DMS53 (cell line): ENCODE measurements at regions not wholly inside any gene's neighbourhood (a gene's known extent, or its start where the extent isn't known, plus 50 kb on each side); places are given as distances from the start of the nearest gene placed in this dataset.

Experiments used
- DNase-seq: peaks from one replicate; lab custom pipeline; 2025; lab: John Stamatoyannopoulos, UW

DNA sequence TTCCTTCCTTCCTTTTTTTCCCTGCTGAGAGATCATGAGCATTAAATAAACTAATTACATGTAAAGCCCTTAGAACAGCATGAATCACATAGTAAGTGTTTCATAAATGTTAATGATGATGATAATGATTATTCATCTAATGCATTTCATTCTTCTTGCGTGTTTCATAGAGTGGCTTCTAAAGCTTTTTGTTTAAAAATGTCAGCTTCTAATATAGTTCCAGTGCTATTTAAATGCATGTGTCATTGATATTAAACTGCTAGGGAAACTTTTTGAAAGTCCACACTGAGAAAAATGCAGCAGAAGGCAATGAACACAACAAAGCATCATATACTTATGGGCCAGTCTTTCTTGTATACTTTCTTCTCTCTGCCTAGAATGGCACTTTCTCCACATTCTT, 894.8 kb downstream of the REEP3 start:
- no peak for DNase-seq

DNA sequence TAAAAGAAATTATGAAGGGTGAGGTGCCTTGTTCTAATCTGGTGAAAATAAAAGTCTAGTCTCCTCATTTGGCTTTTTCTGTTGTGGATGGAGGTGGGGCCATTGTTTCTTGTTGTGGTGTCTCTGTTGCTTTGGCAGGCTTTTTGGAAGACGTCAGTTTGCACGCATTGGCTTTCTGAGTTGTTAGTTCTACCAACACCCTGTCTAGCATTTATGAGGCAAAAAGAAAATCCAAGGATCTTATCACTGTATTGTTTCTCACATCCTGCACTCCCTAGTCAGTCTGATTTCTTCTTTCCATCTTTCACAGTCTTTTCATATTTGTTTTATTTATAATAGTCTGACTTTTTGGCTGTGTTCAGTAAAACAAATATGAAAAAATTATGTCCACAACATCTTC, 898.3 kb downstream of the REEP3 start:
- DNase-seq, result no peak

DNA sequence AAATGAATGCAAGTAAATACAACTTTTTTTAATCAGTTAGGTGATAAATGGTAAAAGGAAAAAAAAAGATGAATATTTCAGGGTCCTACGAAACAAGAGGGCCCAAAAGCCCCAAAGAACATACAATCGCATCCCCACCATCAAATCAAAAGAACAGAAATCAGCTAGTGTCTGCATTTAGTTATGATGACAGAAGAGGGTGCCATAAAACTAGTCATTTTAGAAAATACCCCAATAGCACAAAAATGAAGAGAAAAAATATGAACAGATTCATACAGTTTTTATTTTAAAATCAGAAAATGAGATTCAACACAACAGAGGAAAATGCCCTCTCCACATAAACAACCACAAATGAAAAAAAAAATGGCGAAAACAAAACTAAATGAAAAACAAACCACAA, 905.5 kb downstream of the REEP3 start:
- no peak for DNase-seq

DNA sequence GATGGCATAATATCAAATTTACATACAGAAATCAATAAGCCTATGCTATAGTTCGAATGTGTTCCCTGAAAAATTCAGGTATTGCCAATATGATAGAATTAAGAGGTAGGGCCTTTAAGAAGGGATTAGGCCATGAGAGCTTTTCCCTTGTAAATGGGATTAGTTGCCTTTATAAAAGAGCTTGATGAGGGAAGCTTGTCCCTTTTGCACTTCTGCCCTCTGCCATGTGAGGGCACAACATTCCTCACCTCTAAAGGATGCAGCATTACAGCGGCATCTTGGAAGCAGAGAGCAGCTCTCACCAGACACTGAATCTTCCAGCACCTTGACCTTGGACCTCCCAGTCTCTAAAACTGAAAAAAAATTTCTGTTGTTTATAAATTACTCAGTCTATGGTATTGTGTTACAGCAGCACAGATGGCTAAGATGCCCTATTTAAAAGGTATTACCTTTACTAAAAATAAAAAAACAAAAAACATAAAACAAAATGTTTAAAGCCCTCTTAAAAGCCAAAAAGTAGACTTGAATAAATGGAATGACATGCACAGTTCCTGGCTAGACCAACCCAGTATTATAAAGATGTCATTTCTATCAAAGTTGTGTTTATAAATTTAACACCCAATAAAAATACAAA, 909.6 kb downstream of the REEP3 start:
- peak; percentile 79 for DNase-seq

GRCh38 chr10:64441872-64442271, 920.7 kb downstream of the REEP3 start:
- peak; percentile 39 for DNase-seq

DNA sequence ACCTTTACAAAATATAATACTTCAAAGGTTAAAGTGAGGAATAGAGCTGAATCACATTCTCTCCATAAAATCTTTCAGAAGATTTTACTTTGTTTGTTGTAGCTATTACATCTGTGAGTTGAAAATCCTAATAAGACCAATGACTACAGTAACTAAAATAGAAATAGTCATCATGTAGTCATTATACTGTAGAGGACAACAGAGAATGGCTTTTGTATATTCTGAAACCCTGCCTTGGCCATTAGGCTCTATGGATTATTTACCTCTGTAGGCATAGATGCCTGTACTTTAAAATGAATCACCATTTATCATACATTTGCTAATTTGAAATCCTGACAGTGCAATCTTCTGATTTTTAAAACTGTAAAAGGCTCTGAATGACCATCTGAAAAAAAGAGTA, 923.0 kb downstream of the REEP3 start:
- DNase-seq, result no peak

- DNase-seq, result no peak
These were observed 923.4 kb downstream of the REEP3 start for GRCh38 chr10:64444564-64444963.

GRCh38 chr10:64449603-64450002, 928.4 kb downstream of the REEP3 start:
- DNase-seq, result no peak

DNA sequence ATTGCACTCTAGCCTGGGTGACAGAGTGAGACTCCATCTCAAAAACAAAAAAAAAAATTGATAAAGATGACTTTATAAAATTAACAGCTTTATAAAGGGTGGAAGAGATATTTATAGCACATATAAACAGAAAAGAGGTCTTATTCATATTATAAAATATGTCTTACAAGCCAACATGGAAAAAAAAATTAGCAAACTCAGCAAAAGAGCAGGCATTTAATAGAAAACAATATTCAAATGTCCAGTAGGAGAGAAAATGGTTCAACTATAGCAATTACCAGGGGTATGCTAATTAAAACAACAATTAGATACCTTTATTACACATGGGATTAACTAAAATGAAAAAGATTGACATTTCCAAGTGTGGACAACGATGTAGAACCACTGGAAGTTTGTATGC, 929.1 kb downstream of the REEP3 start:
- no peak for DNase-seq

DNA sequence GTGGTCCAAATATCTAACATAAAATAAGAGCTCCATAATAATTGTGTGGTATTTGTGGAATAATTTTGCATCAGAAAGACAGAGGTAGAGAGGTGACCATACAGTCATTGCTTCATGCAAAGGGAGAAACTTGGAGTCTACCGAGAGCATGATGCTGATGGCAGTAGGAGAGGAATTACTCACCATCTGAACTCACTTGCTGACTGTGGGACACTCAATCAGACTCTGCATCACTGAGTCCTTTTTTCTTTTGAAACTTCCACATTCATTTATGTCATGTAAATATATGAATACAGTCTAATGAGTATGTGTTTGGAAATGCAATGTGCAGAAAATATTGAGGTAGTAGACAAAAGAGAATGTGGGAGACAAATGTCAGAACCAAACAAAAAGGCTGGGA, 933.8 kb downstream of the REEP3 start:
- no peak for DNase-seq

DNA sequence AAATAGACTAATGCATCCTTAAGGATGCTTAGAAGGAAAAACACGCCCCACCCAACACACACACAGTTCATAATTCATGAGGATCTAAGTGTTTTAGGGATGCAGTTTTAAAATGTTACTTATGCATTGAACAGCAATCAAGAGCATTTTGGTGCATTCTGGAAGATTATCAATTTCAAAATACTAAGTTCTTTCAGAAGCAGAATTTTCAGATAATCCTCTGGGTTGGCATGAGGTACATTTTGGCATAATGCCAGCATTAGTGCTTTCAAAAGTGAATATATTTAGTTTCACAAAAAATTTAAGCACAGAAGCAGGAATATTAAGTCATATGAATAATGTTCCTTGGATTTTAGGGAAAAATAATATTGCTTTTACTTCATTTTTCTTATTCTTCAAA, 937.1 kb downstream of the REEP3 start:
- no peak for DNase-seq

DNA sequence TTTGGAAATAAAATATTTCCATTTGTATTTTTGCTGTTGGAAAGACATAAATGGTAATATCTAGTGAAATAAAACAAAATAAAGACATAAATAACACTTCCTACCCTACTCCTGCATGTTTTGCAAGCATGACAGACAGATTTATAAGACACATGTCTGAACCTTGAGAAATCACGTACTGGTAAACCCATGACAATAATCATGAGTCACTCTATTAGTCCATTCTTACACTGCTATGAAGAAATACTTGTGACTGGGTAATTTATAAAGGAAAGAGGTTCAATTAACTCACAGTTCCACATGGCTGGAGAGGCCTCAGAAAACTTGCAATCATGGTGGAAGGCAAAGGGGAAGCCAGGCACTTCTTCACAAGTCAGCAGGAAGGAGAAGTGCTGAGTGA, 942.2 kb downstream of the REEP3 start:
- DNase-seq, result no peak

DNA sequence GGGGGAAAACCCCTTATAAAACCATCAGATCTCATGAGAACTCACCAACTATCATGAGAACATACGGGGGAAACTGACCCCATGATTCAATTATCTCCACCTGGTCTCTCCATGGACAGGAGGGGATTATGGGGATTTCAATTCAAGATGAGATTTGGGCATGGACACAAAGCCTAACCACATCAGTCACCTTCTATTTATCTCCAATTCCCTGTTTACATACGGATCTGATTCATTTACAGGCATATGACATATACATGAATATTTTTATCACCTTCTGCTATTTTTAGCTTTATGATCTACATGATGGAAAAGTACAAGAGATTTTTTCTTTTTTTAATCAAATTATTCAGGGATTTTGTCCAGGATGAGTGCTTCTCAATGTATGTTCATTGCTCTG, 944.5 kb downstream of the REEP3 start:
- no peak for DNase-seq

DNA sequence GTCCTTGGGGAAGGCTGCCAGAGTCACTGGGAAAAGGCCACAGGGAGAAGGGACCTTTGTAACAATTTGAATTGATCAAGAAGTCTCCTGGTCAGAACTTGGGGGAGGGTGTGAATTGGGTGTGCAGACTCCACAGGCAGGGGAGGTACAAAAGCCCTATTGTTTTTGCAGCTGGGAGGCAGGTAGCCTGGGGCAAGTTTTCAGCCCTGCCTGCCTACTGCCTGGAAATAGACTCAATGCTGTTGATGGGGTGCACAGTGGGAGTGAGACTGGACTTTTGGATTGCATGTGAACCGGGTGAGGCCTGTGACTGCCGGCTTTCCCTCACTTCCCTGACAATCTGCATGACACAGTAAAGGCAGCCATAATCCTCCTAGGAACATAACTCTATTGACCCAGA, 947.0 kb downstream of the REEP3 start:
- no peak for DNase-seq

DNA sequence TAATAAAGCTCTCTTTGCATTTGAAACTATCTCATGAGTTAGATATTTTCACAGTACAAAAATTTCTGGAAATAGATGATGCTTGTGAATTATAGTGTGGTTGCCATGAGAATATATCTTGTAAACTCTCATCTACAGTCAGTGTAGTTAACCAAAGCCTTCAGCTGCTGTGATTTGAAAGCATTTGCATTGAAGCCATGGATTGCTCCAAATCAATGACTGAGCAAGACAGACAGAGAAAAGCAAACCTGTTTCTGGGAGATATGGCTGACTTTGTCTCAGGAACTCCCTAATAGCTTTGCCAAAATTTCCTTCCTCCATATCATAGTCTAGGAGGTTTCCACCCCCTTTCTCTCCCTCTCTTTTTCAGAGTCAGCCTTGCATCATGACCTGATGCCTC, 955.3 kb downstream of the REEP3 start:
- no peak for DNase-seq

DNA sequence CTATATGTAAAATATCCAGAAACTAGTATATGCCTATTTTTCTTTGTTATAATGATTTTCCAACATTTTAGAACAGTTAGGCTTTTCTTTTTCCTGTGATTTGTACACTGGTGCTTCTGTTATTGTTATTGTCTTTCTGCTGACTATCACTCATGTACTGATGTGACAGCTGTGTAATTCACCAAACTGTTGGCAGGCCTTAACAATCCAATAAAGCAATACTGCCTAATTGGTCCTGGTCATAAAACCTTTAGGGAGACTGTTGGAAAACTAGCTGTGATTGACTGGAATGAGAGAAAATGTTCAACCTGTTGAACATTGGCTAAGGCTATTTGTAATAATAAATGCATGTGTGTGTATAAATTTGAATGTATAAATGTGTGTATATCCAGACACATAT, 956.6 kb downstream of the REEP3 start:
- DNase-seq, result no peak

- DNase-seq, result no peak
These were observed 963.7 kb downstream of the REEP3 start for GRCh38 chr10:64484811-64485330.

DNA sequence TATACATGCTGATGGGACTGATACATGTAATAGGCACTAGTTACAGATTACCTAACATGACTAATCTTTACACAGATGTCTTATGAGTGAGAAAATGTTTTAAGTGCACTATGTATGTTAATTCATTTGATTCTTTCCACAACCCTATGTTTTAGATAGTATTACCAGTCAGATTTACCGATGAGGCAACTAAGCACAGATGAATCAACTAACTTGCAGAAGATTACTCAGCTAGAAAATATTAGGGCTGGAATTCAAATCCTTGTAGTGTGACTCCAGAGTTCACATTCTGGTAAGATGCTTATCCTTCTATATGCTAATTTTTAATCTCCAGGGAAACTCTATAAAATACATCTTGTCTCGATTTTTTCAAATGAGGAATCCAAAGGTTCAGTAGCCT, 964.9 kb downstream of the REEP3 start:
- no peak for DNase-seq

DNA sequence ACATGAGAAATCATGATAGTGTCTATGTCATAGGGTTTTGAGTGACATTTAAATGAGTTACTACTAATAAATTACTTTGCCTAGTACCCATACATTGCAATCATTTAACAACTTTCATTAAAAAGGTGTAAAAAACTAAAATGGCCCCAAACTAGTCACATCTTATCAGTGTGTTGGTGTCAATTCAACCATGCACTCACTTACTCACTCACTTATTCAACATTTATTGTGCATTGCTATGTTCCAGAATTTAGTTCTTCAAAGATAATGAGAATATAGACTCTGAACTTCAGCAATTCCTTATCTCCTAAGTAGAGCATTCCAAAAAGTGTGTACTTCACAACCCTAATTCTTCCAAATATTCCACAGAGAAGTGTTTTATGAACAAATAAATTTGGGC, 965.7 kb downstream of the REEP3 start:
- DNase-seq, result no peak

- no peak for DNase-seq
These were observed 973.7 kb downstream of the REEP3 start for GRCh38 chr10:64494901-64495300.

DNA sequence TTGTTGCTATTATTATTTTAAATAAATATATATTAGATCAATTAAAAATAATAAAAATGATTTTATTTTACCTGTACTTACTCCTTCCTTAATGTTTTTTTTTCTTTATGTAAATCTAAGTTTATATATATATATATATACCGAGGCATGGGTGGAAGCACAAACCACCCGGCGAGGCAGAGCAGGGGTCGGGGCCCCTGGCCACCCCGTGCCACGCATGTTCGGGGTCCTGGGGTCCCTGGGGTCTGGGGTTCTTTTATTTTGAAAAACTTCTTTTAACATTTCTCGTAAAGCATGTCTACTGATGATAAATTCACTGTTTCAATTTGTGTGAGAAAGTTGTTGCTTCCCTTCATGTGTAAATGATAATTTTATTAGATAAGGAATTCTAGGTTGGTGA, 976.1 kb downstream of the REEP3 start:
- DNase-seq, result no peak

DNA sequence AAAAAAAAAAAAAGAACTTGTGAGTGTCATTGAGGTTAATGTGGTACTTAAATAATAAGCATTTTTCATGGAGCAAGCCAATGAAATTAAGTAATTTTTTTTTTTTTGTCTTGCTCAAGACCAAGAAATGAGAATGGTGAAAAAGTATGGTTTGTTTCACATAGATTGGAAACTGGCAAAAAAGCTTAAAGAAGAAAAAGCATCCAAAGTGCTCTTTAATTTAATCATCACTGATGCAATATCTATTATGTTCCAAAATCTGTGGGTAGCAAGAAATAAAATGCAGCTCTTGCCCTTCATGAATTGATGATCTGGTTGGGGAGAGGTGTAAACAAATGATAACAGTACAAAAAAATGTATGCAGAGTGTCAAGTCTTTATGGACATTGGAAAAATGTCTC, 980.6 kb downstream of the REEP3 start:
- no peak for DNase-seq

GRCh38 chr10:64502936-64503335, 981.7 kb downstream of the REEP3 start:
- no peak for DNase-seq

DNA sequence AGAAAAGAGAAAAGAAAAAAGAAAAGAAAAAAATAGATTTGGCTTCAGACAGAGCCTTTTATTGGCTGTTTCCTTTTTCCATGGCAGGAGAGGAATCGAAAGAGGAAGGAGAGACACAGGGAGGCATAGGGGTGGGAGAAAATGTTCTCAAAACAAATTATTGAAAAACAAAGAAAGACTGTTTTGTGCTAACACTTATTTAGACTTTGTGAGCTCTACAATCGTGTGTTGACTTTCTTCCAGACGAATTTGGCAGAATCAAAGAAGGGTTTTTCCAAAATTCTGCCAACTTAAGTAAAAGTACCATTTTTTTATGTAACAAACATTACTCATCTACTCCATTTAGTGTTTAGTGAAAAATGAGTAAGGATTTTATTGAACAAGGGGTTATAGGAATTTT, 982.2 kb downstream of the REEP3 start:
- no peak for DNase-seq

GRCh38 chr10:64505501-64505900, 984.3 kb downstream of the REEP3 start:
- no peak for DNase-seq
